Suppressor macrophage treated with lipopolysaccharide for 4 hours (primary cell): ENCODE measurements at regions not wholly inside any gene's neighbourhood (a gene's known extent, or its start where the extent isn't known, plus 50 kb on each side); places are given as distances from the start of the nearest gene placed in this dataset.
A peak's percentile ranks its signal among the peaks of the same experiment; 100 is the strongest.

Source experiments
- DNase-seq: peaks from one replicate; pipeline ENCODE4 v3.0.0-alpha.2; 2020

GRCh38 chr4:22336822-22337221 lies 179.0 kb downstream of the ADGRA3 start:
- DNase-seq: no peak

- DNase-seq: no peak
Observed at GRCh38 chr4:22334155-22334554, 181.7 kb downstream of the ADGRA3 start.

GRCh38 chr4:22324422-22324821 lies 191.4 kb downstream of the ADGRA3 start:
- DNase-seq: no peak

- DNase-seq: no peak
Observed at GRCh38 chr4:22323691-22324090, 192.2 kb downstream of the ADGRA3 start.

- DNase-seq: no peak
Observed at GRCh38 chr4:22322996-22323395, 192.9 kb downstream of the ADGRA3 start.

- DNase-seq: no peak
Observed at GRCh38 chr4:22315628-22316027, 200.2 kb downstream of the ADGRA3 start.

GRCh38 chr4:22313976-22314375 lies 201.9 kb downstream of the ADGRA3 start:
- no peak for DNase-seq

- no peak for DNase-seq
Observed at GRCh38 chr4:22312113-22312512, 203.8 kb downstream of the ADGRA3 start.

GRCh38 chr4:22301253-22301652 lies 214.6 kb downstream of the ADGRA3 start:
- DNase-seq: no peak

GRCh38 chr4:22299678-22300077 lies 216.2 kb downstream of the ADGRA3 start:
- DNase-seq: no peak

- DNase-seq: no peak
Observed at GRCh38 chr4:22287631-22288030, 228.2 kb downstream of the ADGRA3 start.

GRCh38 chr4:22268350-22269025 lies 247.4 kb downstream of the ADGRA3 start:
- DNase-seq: no peak

GRCh38 chr4:22264261-22264660 lies 251.6 kb downstream of the ADGRA3 start:
- no peak for DNase-seq

- DNase-seq: no peak
Observed at GRCh38 chr4:22253431-22253830, 262.4 kb downstream of the ADGRA3 start.

GRCh38 chr4:22246847-22247246 lies 269.0 kb downstream of the ADGRA3 start:
- DNase-seq: no peak

GRCh38 chr4:22245294-22245693 lies 270.6 kb downstream of the ADGRA3 start:
- no peak for DNase-seq

GRCh38 chr4:22241415-22241814 lies 274.5 kb downstream of the ADGRA3 start:
- no peak for DNase-seq

- no peak for DNase-seq
Observed at GRCh38 chr4:22240814-22241213, 275.1 kb downstream of the ADGRA3 start.

GRCh38 chr4:22238742-22239141 lies 277.1 kb downstream of the ADGRA3 start:
- DNase-seq: no peak

- DNase-seq: no peak
Observed at GRCh38 chr4:22237846-22238494, 277.9 kb downstream of the ADGRA3 start.

GRCh38 chr4:22237155-22237751 lies 278.6 kb downstream of the ADGRA3 start:
- DNase-seq: peak; percentile 16

- DNase-seq: no peak
Observed at GRCh38 chr4:22235698-22236097, 280.2 kb downstream of the ADGRA3 start.

- DNase-seq: no peak
Observed at GRCh38 chr4:22233230-22233629, 282.6 kb downstream of the ADGRA3 start.

- no peak for DNase-seq
Observed at GRCh38 chr4:22220965-22221364, 272.4 kb upstream of the KCNIP4 start.
